ENCODE measurements at regions not wholly inside any gene's neighbourhood (a gene's known extent, or its start where the extent isn't known, plus 50 kb on each side); places are given as distances from the start of the nearest gene placed in this dataset.

GRCh38 chr2:144785253-144785652 lies 265.3 kb upstream of the ZEB2 start:
- no peak for TF ChIP-seq EZH2 (IDR thresholded peaks at IDR 0.05; ENCODE audit: insufficient read depth, low read length)
- no peak for TF ChIP-seq CTCF (IDR thresholded peaks at IDR 0.05; ENCODE audit: insufficient read depth, low read depth, low read length)
- H3K4me3 Mint-ChIP-seq (ENCODE audit: unreplicated experiment) = no peak overlapping the region
- no peaks in the 10 kb centered on the region for H3K4me1 Mint-ChIP-seq (ENCODE audit: low read depth, unreplicated experiment)
- H3K27ac ChIP-seq (ENCODE audit: low read depth, low read length) = no peak overlapping the region
- H3K9me3 Mint-ChIP-seq (ENCODE audit: unreplicated experiment) = peaks cover 15% of the 10 kb centered on the region
- no peak overlapping the region for H3K4me2 ChIP-seq (ENCODE audit: low read length)
- FAIRE-seq (no peak), DNase-seq (ENCODE audit: low read depth) (no peak)
- H3K27me3 ChIP-seq (ENCODE audit: insufficient read depth, low read length) = no peaks in the 10 kb centered on the region
- H3K9ac ChIP-seq (ENCODE audit: low read length) = no peak overlapping the region
- H3K36me3 Mint-ChIP-seq (ENCODE audit: low read depth, unreplicated experiment) = no peaks in the 10 kb centered on the region
- H3K9me3 ChIP-seq (ENCODE audit: insufficient read depth, low read depth, low read length) = no peaks in the 10 kb centered on the region
- H3K4me3 ChIP-seq (ENCODE audit: insufficient read depth, low read depth, low read length) = no peak overlapping the region
- H3K4me1 ChIP-seq (ENCODE audit: insufficient read depth, low read length) = no peaks in the 10 kb centered on the region
- no peak overlapping the region for H2AFZ ChIP-seq (ENCODE audit: low read depth, low read length)
- no peaks in the 10 kb centered on the region for H3K27me3 Mint-ChIP-seq (ENCODE audit: low read depth, unreplicated experiment)
- H3K27ac Mint-ChIP-seq (ENCODE audit: unreplicated experiment) = no peak overlapping the region
- no peaks in the 10 kb centered on the region for H4K20me1 ChIP-seq (ENCODE audit: insufficient read depth, low read length)
- H3K79me2 ChIP-seq (ENCODE audit: insufficient read depth, low read length) = no peaks in the 10 kb centered on the region
- H3K36me3 ChIP-seq (ENCODE audit: insufficient read depth, low read length) = no peaks in the 10 kb centered on the region

GRCh38 chr2:144780983-144781382 lies 261.1 kb upstream of the ZEB2 start:
- TF ChIP-seq EZH2 (IDR thresholded peaks at IDR 0.05; ENCODE audit: insufficient read depth, low read length) = no peak
- TF ChIP-seq CTCF (IDR thresholded peaks at IDR 0.05; ENCODE audit: insufficient read depth, low read depth, low read length) = no peak
- Histone ChIP-seq H3K27ac (ENCODE audit: low read depth, low read length) (no peak overlapping the region), H3K79me2 (ENCODE audit: insufficient read depth, low read length) (no peaks in the 10 kb centered on the region), H3K27me3 (ENCODE audit: insufficient read depth, low read length) (no peaks in the 10 kb centered on the region), H3K9me3 (ENCODE audit: insufficient read depth, low read depth, low read length) (no peaks in the 10 kb centered on the region), H2AFZ (ENCODE audit: low read depth, low read length) (no peak overlapping the region), H4K20me1 (ENCODE audit: insufficient read depth, low read length) (no peaks in the 10 kb centered on the region), H3K9ac (ENCODE audit: low read length) (no peak overlapping the region), H3K36me3 (ENCODE audit: insufficient read depth, low read length) (no peaks in the 10 kb centered on the region), H3K4me1 (ENCODE audit: insufficient read depth, low read length) (no peaks in the 10 kb centered on the region), H3K4me2 (ENCODE audit: low read length) (no peak overlapping the region), H3K4me3 (ENCODE audit: insufficient read depth, low read depth, low read length) (no peak overlapping the region)
- H3K27ac Mint-ChIP-seq (ENCODE audit: unreplicated experiment) = no peak overlapping the region
- H3K36me3 Mint-ChIP-seq (ENCODE audit: low read depth, unreplicated experiment) = no peaks in the 10 kb centered on the region
- peaks cover 4% of the 10 kb centered on the region for H3K9me3 Mint-ChIP-seq (ENCODE audit: unreplicated experiment)
- H3K4me1 Mint-ChIP-seq (ENCODE audit: low read depth, unreplicated experiment) = no peaks in the 10 kb centered on the region
- H3K4me3 Mint-ChIP-seq (ENCODE audit: unreplicated experiment) = no peak overlapping the region
- FAIRE-seq (no peak), DNase-seq (ENCODE audit: low read depth) (peak; percentile 1)
- H3K27me3 Mint-ChIP-seq (ENCODE audit: low read depth, unreplicated experiment) = no peaks in the 10 kb centered on the region

GRCh38 chr2:144776766-144777165 lies 256.8 kb upstream of the ZEB2 start:
- no peak overlapping the region for H3K27ac Mint-ChIP-seq (ENCODE audit: unreplicated experiment)
- no peaks in the 10 kb centered on the region for H3K27me3 ChIP-seq (ENCODE audit: insufficient read depth, low read length)
- DNase-seq (ENCODE audit: low read depth) (peak; percentile 14), FAIRE-seq (no peak)
- no peak overlapping the region for H3K4me2 ChIP-seq (ENCODE audit: low read length)
- no peaks in the 10 kb centered on the region for H3K36me3 ChIP-seq (ENCODE audit: insufficient read depth, low read length)
- no peak overlapping the region for H3K4me3 ChIP-seq (ENCODE audit: insufficient read depth, low read depth, low read length)
- no peaks in the 10 kb centered on the region for H3K9me3 ChIP-seq (ENCODE audit: insufficient read depth, low read depth, low read length)
- H2AFZ ChIP-seq (ENCODE audit: low read depth, low read length) = no peak overlapping the region
- no peak overlapping the region for H3K4me3 Mint-ChIP-seq (ENCODE audit: unreplicated experiment)
- H3K4me1 Mint-ChIP-seq (ENCODE audit: low read depth, unreplicated experiment) = no peaks in the 10 kb centered on the region
- TF ChIP-seq EZH2 (IDR thresholded peaks at IDR 0.05; ENCODE audit: insufficient read depth, low read length) = no peak
- TF ChIP-seq CTCF (IDR thresholded peaks at IDR 0.05; ENCODE audit: insufficient read depth, low read depth, low read length) = no peak
- H4K20me1 ChIP-seq (ENCODE audit: insufficient read depth, low read length) = no peaks in the 10 kb centered on the region
- no peaks in the 10 kb centered on the region for H3K27me3 Mint-ChIP-seq (ENCODE audit: low read depth, unreplicated experiment)
- no peaks in the 10 kb centered on the region for H3K9me3 Mint-ChIP-seq (ENCODE audit: unreplicated experiment)
- H3K79me2 ChIP-seq (ENCODE audit: insufficient read depth, low read length) = no peaks in the 10 kb centered on the region
- no peak overlapping the region for H3K9ac ChIP-seq (ENCODE audit: low read length)
- H3K36me3 Mint-ChIP-seq (ENCODE audit: low read depth, unreplicated experiment) = no peaks in the 10 kb centered on the region
- no peaks in the 10 kb centered on the region for H3K4me1 ChIP-seq (ENCODE audit: insufficient read depth, low read length)
- no peak overlapping the region for H3K27ac ChIP-seq (ENCODE audit: low read depth, low read length)

All from astrocyte (in vitro differentiated cells and primary cell).